Loucy (cell line): ENCODE measurements at regions not wholly inside any gene's neighbourhood (a gene's known extent, or its start where the extent isn't known, plus 50 kb on each side); places are given as distances from the start of the nearest gene placed in this dataset.
"Not testable (repeated sequence)": the region's sequence is repeated elsewhere in the genome, so short reads cannot be mapped to it uniquely, and the experiment has no call there.

ENCODE experiments used
- CTCF ChIP-seq: fragments of 200-600 bp; sonication (generic); conservative IDR thresholded peaks from 2 replicates; pipeline ENCODE4 v1.5.1; 2014; ENCODE audit warnings: mild to moderate bottlenecking, antibody characterized with exemption, low read length
- EZH2phosphoT487 ChIP-seq: fragments of 200-600 bp; IDR thresholded peaks from 2 replicates; pipeline ENCODE4 v1.6.1; 2018; ENCODE audit warnings: antibody characterized with exemption, mild to moderate bottlenecking, moderate library complexity, borderline replicate concordance

DNA sequence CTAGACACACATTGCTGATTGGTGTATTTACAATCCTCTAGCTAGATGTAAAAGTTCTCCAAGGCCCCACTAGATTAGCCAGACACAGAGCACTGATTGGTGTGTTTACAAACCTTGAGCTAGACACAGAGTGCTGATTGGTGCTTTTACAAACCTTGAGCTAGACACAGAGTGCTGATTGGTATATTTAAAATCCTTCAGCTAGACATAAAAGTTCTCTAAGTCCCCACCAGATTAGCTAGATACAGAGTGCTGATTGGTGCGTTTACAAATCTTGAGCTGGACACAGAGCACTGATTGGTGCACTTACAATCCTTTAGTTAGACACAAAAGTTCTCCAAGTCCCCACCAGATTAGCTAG is 63.8 kb upstream of the DDHD1 start:
- TF ChIP-seq CTCF, EZH2phosphoT487: not testable (repeated sequence)
